Skeletal muscle tissue (tissue), 3 donors: ENCODE measurements at regions not wholly inside any gene's neighbourhood (a gene's known extent, or its start where the extent isn't known, plus 50 kb on each side); places are given as distances from the start of the nearest gene placed in this dataset.
"Not testable (repeated sequence)": the region's sequence is repeated elsewhere in the genome, so short reads cannot be mapped to it uniquely, and the experiment has no call there.

Experiments
- H3K27ac ChIP-seq: one replicate; pipeline ENCODE4 v1.7.0; 2013; ENCODE audit warnings: mild to moderate bottlenecking, low read depth, low read length, inconsistent platforms
- H3K27me3 ChIP-seq, 3 donors: one replicate each; pipeline ENCODE4 v1.7.0; 2013; ENCODE audit warnings: low read length in 3 of 3; ENCODE audit not compliant: control insufficient read depth in 3 of 3, insufficient read depth in 3 of 3
- H3K36me3 ChIP-seq, 3 donors: one replicate each; pipeline ENCODE4 v1.7.0; 2013; ENCODE audit warnings: low read length in 3 of 3; ENCODE audit not compliant: control insufficient read depth in 3 of 3, insufficient read depth in 3 of 3
- H3K4me1 ChIP-seq, 3 donors: one replicate each; pipeline ENCODE4 v1.7.0; 2013; ENCODE audit warnings: low read length in 3 of 3, mild to moderate bottlenecking in 3 of 3; ENCODE audit not compliant: control insufficient read depth in 3 of 3, insufficient read depth in 3 of 3
- H3K4me3 ChIP-seq, 3 donors: one replicate each; pipeline ENCODE4 v1.7.0; 2013; ENCODE audit warnings: low read length in 3 of 3
- H3K9ac ChIP-seq, 3 donors: one replicate each; pipeline ENCODE4 v1.7.0; 2013; ENCODE audit warnings: low read length in 3 of 3, mild to moderate bottlenecking in 3 of 3, moderate library complexity in 2 of 3, low read depth in 1 of 3
- H3K9me3 ChIP-seq, 3 donors: one replicate each; pipeline ENCODE4 v1.7.0; 2013; ENCODE audit warnings: low read length in 3 of 3; ENCODE audit not compliant: control insufficient read depth in 3 of 3
- donor health status: Osteomylitis.

GRCh38 chr6:141981190-141981589, 151.5 kb upstream of the GJE1 start:
- Histone ChIP-seq H3K36me3 (no peaks in the 10 kb centered on the region), H3K4me1 (no peaks in the 10 kb centered on the region), H3K27ac (no peak overlapping the region), H3K4me3 (no peak overlapping the region), H3K9me3 (no peaks in the 10 kb centered on the region), H3K9ac (no peak overlapping the region), H3K27me3 (no peaks in the 10 kb centered on the region)

- Histone ChIP-seq H3K9me3 (no peaks in the 10 kb centered on the region), H3K4me1 (no peaks in the 10 kb centered on the region), H3K27ac (no peak overlapping the region), H3K9ac (no peak overlapping the region), H3K4me3 (no peak overlapping the region), H3K36me3 (no peaks in the 10 kb centered on the region), H3K27me3 (no peaks in the 10 kb centered on the region)
These were observed 154.9 kb upstream of the GJE1 start for GRCh38 chr6:141977782-141978181.

DNA sequence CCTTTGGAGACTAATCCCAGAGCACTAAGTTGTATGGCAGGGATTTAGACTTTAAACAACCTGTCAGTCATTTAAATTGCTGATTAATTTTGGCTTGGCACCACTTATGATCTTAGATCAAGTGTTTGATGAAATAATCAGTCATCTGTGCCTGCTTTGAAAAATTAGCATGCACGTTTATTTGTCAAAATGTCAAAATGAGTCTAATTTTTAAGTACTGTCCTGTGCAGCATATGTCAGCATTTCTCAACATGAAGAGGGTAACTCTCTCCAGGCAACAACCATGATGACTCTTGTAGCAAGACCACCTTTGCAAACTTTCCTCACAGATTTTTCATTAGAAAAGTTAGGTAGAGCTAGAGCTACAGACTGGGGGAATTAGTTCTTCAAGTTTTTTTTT, 155.7 kb upstream of the GJE1 start:
- Histone ChIP-seq H3K36me3 (no peaks in the 10 kb centered on the region), H3K9me3 (no peaks in the 10 kb centered on the region), H3K4me3 (no peak overlapping the region), H3K9ac (no peak overlapping the region), H3K27me3 (no peaks in the 10 kb centered on the region), H3K4me1 (no peaks in the 10 kb centered on the region), H3K27ac (no peak overlapping the region)

GRCh38 chr6:141969768-141970415, 162.8 kb upstream of the GJE1 start:
- not testable (repeated sequence) for H3K27me3 ChIP-seq, H3K9me3 ChIP-seq, H3K27ac ChIP-seq, H3K4me3 ChIP-seq, H3K36me3 ChIP-seq, H3K9ac ChIP-seq, H3K4me1 ChIP-seq

GRCh38 chr6:141969201-141969600, 163.5 kb upstream of the GJE1 start:
- H3K9me3 ChIP-seq = no peaks in the 10 kb centered on the region
- no peak overlapping the region for H3K4me3 ChIP-seq
- H3K4me1 ChIP-seq = no peaks in the 10 kb centered on the region
- H3K27ac ChIP-seq = no peak overlapping the region
- no peaks in the 10 kb centered on the region for H3K27me3 ChIP-seq
- H3K9ac ChIP-seq = no peak overlapping the region
- H3K36me3 ChIP-seq = no peaks in the 10 kb centered on the region

- H3K9me3 ChIP-seq = no peaks in the 10 kb centered on the region
- no peaks in the 10 kb centered on the region for H3K27me3 ChIP-seq
- H3K9ac ChIP-seq = no peak overlapping the region
- H3K4me1 ChIP-seq = no peaks in the 10 kb centered on the region
- H3K4me3 ChIP-seq = no peak overlapping the region
- H3K27ac ChIP-seq = no peak overlapping the region
- no peaks in the 10 kb centered on the region for H3K36me3 ChIP-seq
These were observed 164.1 kb upstream of the GJE1 start for GRCh38 chr6:141968632-141969031.

DNA sequence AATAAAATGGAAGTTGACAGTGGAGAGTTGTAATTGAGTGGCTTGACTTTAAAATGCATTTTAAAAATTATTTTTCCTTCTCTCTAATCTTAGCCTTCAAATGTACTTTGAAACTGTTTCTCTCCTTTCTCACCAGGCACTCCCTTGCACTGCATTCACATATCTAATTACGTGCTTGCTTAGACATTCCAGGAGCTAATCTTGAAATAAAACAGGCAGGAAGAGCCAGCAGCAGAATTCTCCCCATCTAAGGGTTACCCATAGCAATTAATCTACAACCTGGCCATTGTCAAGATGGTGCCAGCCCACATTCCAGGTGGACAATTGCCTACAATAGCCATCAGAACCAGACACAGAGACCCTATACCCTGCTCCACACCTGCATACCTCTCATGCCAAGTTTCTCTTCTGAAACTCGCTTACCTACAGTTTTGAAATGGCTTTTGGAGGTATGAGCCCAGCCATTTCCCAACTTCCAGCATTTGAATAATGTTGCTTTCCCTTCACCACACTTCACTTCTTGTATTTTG, 167.6 kb upstream of the GJE1 start:
- H3K36me3 ChIP-seq = no peaks in the 10 kb centered on the region
- no peaks in the 10 kb centered on the region for H3K27me3 ChIP-seq
- no peak overlapping the region for H3K27ac ChIP-seq
- H3K9ac ChIP-seq = no peak overlapping the region
- no peaks in the 10 kb centered on the region for H3K9me3 ChIP-seq
- H3K4me1 ChIP-seq = no peaks in the 10 kb centered on the region
- H3K4me3 ChIP-seq = no peak overlapping the region

- H3K27me3 ChIP-seq = no peaks in the 10 kb centered on the region
- no peaks in the 10 kb centered on the region for H3K4me1 ChIP-seq
- H3K4me3 ChIP-seq = no peak overlapping the region
- H3K9ac ChIP-seq = no peak overlapping the region
- H3K27ac ChIP-seq = no peak overlapping the region
- no peaks in the 10 kb centered on the region for H3K36me3 ChIP-seq
- H3K9me3 ChIP-seq = no peaks in the 10 kb centered on the region
These were observed 169.0 kb upstream of the GJE1 start for GRCh38 chr6:141963543-141964295.

- Histone ChIP-seq H3K4me1 (peaks cover 0 to 5% (median 0%) of the 10 kb centered on the region in 3 donors), H3K27me3 (no peaks in the 10 kb centered on the region), H3K36me3 (no peaks in the 10 kb centered on the region), H3K4me3 (no peak overlapping the region), H3K9ac (no peak overlapping the region), H3K9me3 (no peaks in the 10 kb centered on the region), H3K27ac (no peak overlapping the region)
These were observed 175.5 kb upstream of the GJE1 start for GRCh38 chr6:141957271-141957670.

DNA sequence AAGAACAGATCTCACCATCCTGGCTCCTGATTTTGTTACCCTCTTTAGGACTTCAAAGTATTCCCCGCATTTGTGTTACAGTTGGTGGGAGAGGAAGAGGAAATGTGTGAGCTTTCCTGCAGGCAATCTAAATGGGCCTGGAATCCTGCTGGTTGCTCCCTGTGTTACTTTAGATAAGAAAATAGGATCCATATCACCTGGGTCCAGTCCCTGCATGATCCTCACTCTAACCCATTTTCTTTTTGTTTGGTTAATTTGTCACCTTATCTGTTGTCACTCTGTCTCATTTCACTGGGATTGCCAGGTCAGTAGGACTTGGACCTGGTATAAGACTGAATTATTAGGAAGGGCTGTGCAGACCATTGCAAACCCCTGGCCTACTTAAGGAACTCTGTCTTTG, 175.9 kb upstream of the GJE1 start:
- Histone ChIP-seq H3K9me3 (no peaks in the 10 kb centered on the region), H3K4me1 (peaks cover 0 to 5% (median 0%) of the 10 kb centered on the region in 3 donors), H3K27me3 (no peaks in the 10 kb centered on the region), H3K9ac (no peak overlapping the region), H3K36me3 (no peaks in the 10 kb centered on the region), H3K27ac (no peak overlapping the region), H3K4me3 (no peak overlapping the region)
